Ovary (tissue), 3 donors: ENCODE measurements at regions not wholly inside any gene's neighbourhood (a gene's known extent, or its start where the extent isn't known, plus 50 kb on each side); places are given as distances from the start of the nearest gene placed in this dataset.

ENCODE experiments used
- CTCF ChIP-seq, 3 donors: fragments of 450-650 bp in 2 of 3; fragments of 200-600 bp in 1 of 3; IDR thresholded peaks; one replicate each; pipeline versions ENCODE4 v1.5.1 to v1.8.0; 2016 to 2022; ENCODE audit warnings: antibody characterized with exemption in 3 of 3, mild to moderate bottlenecking in 1 of 3
- POLR2A ChIP-seq: fragments of 450-650 bp; IDR thresholded peaks from one replicate; pipeline ENCODE4 v1.6.1; 2017; ENCODE audit warnings: antibody characterized with exemption, mild to moderate bottlenecking, moderate library complexity
- donor health status: DM: no; HTN: no; CAD: no.

- TF ChIP-seq POLR2A, result no peak
- no peak for TF ChIP-seq CTCF (IDR thresholded peaks at IDR 0.05)
Measured at GRCh38 chr1:38127428-38127827, 80.8 kb upstream of the POU3F1 start.
